ENCODE measurements at regions not wholly inside any gene's neighbourhood (a gene's known extent, or its start where the extent isn't known, plus 50 kb on each side); places are given as distances from the start of the nearest gene placed in this dataset.

DNA sequence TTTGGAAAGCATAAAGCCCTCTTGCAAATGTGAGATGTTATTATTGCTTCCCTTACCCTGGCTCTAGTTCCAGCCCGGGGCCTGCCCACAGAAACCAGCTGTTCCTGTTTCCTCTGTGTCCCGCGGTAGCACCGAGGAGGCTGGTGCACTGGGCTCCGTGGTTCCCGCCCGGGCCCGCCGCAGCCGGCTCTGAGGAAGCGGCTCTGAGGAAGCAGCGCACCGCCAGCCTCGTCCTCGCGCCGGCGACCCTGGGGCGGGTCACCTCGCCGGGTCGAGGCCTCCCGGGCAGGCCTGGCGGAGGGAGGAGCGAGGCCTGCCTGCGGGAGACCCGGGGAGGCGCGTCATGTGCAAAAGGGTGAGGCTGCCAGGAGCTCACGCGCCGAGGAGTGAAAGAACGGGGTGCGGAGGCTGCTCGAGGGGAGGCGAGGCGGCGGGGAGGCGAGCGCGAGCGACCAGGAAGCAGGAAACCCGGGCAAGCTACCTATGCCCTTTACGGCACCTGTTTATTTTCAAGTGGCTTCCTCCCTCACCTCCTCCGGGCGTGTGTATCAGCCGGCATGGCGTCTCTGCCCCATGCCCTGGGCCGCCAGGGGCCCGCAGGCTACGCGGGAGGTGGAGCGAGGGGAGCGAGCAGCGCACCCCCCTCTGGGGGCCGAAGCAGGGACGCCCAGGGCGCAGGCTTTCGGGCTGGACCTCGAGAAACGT lies 61.3 kb upstream of the MEGF10 start:
- TF ChIP-seq, protein P1, sequence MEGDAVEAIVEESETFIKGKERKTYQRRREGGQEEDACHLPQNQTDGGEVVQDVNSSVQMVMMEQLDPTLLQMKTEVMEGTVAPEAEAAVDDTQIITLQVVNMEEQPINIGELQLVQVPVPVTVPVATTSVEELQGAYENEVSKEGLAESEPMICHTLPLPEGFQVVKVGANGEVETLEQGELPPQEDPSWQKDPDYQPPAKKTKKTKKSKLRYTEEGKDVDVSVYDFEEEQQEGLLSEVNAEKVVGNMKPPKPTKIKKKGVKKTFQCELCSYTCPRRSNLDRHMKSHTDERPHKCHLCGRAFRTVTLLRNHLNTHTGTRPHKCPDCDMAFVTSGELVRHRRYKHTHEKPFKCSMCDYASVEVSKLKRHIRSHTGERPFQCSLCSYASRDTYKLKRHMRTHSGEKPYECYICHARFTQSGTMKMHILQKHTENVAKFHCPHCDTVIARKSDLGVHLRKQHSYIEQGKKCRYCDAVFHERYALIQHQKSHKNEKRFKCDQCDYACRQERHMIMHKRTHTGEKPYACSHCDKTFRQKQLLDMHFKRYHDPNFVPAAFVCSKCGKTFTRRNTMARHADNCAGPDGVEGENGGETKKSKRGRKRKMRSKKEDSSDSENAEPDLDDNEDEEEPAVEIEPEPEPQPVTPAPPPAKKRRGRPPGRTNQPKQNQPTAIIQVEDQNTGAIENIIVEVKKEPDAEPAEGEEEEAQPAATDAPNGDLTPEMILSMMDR (IDR thresholded peaks at IDR 0.05): no peak
- no peak for TF ChIP-seq RAD21 (IDR thresholded peaks at IDR 0.05; ENCODE audit: low read length)
- no peak for TF ChIP-seq YY1 (IDR thresholded peaks at IDR 0.05; ENCODE audit: low read depth)

Data from SK-N-SH (cell line).